ENCODE measurements at regions not wholly inside any gene's neighbourhood (a gene's known extent, or its start where the extent isn't known, plus 50 kb on each side); places are given as distances from the start of the nearest gene placed in this dataset.
"Not testable (repeated sequence)": the region's sequence is repeated elsewhere in the genome, so short reads cannot be mapped to it uniquely, and the experiment has no call there.

- no peak for DNase-seq
Observed at GRCh38 chr1:5150191-5150590, 495.8 kb downstream of the AJAP1 start.

GRCh38 chr1:5147806-5148205 is 493.4 kb downstream of the AJAP1 start:
- DNase-seq = no peak

- no peak for DNase-seq
Observed at GRCh38 chr1:5142389-5142788, 488.0 kb downstream of the AJAP1 start.

GRCh38 chr1:5141750-5142149 is 487.3 kb downstream of the AJAP1 start:
- DNase-seq = no peak

- no peak for DNase-seq
Observed at GRCh38 chr1:5140962-5141361, 486.6 kb downstream of the AJAP1 start.

GRCh38 chr1:5140136-5140535 is 485.7 kb downstream of the AJAP1 start:
- no peak for DNase-seq

- DNase-seq = no peak
Observed at GRCh38 chr1:5129746-5130355, 475.4 kb downstream of the AJAP1 start.

GRCh38 chr1:5125208-5125607 is 470.8 kb downstream of the AJAP1 start:
- no peak for DNase-seq

- no peak for DNase-seq
Observed at GRCh38 chr1:5120559-5120958, 466.1 kb downstream of the AJAP1 start.

- DNase-seq = no peak
Observed at GRCh38 chr1:5119366-5120234, 465.2 kb downstream of the AJAP1 start.

GRCh38 chr1:5118771-5119170 is 464.4 kb downstream of the AJAP1 start:
- not testable (repeated sequence) for DNase-seq

- not testable (repeated sequence) for DNase-seq
Observed at GRCh38 chr1:5118292-5118691, 463.9 kb downstream of the AJAP1 start.

GRCh38 chr1:5111581-5111980 is 457.2 kb downstream of the AJAP1 start:
- DNase-seq = no peak

GRCh38 chr1:5110508-5110907 is 456.1 kb downstream of the AJAP1 start:
- no peak for DNase-seq

GRCh38 chr1:5109633-5110032 is 455.2 kb downstream of the AJAP1 start:
- no peak for DNase-seq

GRCh38 chr1:5108740-5109139 is 454.3 kb downstream of the AJAP1 start:
- no peak for DNase-seq

GRCh38 chr1:5105744-5106143 is 451.3 kb downstream of the AJAP1 start:
- DNase-seq = no peak

GRCh38 chr1:5099558-5099957 is 445.1 kb downstream of the AJAP1 start:
- no peak for DNase-seq

GRCh38 chr1:5098981-5099385 is 444.6 kb downstream of the AJAP1 start:
- no peak for DNase-seq

- DNase-seq = no peak
Observed at GRCh38 chr1:5093042-5093441, 438.6 kb downstream of the AJAP1 start.

- DNase-seq = no peak
Observed at GRCh38 chr1:5084676-5085075, 430.3 kb downstream of the AJAP1 start.

- no peak for DNase-seq
Observed at GRCh38 chr1:5067246-5067645, 412.8 kb downstream of the AJAP1 start.

- no peak for DNase-seq
Observed at GRCh38 chr1:5053744-5054143, 399.3 kb downstream of the AJAP1 start.

GRCh38 chr1:5029136-5029535 is 374.7 kb downstream of the AJAP1 start:
- DNase-seq = no peak
